ENCODE measurements at regions not wholly inside any gene's neighbourhood (a gene's known extent, or its start where the extent isn't known, plus 50 kb on each side); places are given as distances from the start of the nearest gene placed in this dataset.

- TF ChIP-seq POLR2A (IDR thresholded peaks at IDR 0.05) (no peak), CTCF (IDR thresholded peaks at IDR 0.05) (no peak)
- no peak for DNase-seq
- 70 to 76% (median 71%) methylated on average over 3 of the region's 3 CpGs for WGBS, 4 donors
These were observed 88.3 kb upstream of the GADD45A start for GRCh38 chr1:67596674-67597073.

GRCh38 chr1:67597336-67597735 is 87.7 kb upstream of the GADD45A start:
- no peak for DNase-seq
- Histone ChIP-seq H3K27me3 (no peaks in the 10 kb centered on the region), H3K27ac (no peak overlapping the region), H3K9me3 (replicated peaks in 1 of 3) (no peaks in the 10 kb centered on the region), H3K4me3 (no peak overlapping the region), H3K36me3 (replicated peaks in 1 of 2) (no peaks in the 10 kb centered on the region), H3K4me1 (replicated peaks in 1 of 2) (no peaks in the 10 kb centered on the region)
- intact Hi-C loops (cut with DNase I) = no loop called here
- WGBS, 4 donors = 77 to 91% (median 83%) methylated on average over 3 of the region's 3 CpGs
- TF ChIP-seq POLR2A (IDR thresholded peaks at IDR 0.05) (no peak), CTCF (IDR thresholded peaks at IDR 0.05) (no peak)

More at GRCh38 chr1:67596674-67597073, 88.3 kb upstream of the GADD45A start:
- no peak overlapping the region for H3K27ac ChIP-seq
- no peak overlapping the region for H3K4me3 ChIP-seq
- no peaks in the 10 kb centered on the region for H3K9me3 ChIP-seq (replicated peaks in 1 of 3)
- intact Hi-C loops (cut with DNase I) = no loop called here
- H3K27me3 ChIP-seq = no peaks in the 10 kb centered on the region
- H3K4me1 ChIP-seq (replicated peaks in 1 of 2) = no peaks in the 10 kb centered on the region
- H3K36me3 ChIP-seq (replicated peaks in 1 of 2) = no peaks in the 10 kb centered on the region

- Histone ChIP-seq H3K4me3 (no peak overlapping the region), H3K4me1 (replicated peaks in 1 of 2) (no peaks in the 10 kb centered on the region), H3K27ac (no peak overlapping the region), H3K9me3 (replicated peaks in 1 of 3) (no peaks in the 10 kb centered on the region), H3K27me3 (no peaks in the 10 kb centered on the region), H3K36me3 (replicated peaks in 1 of 2) (no peaks in the 10 kb centered on the region)
- intact Hi-C loops (cut with DNase I) = no loop called here
- TF ChIP-seq CTCF (IDR thresholded peaks at IDR 0.05) (no peak), POLR2A (IDR thresholded peaks at IDR 0.05) (no peak)
- DNase-seq = no peak
- WGBS, 4 donors = 79 to 100% (median 90%) methylated on average over 1 of the region's 1 CpG
These were observed 85.9 kb upstream of the GADD45A start for GRCh38 chr1:67599085-67599484.

GRCh38 chr1:67601539-67601938 is 83.5 kb upstream of the GADD45A start:
- Histone ChIP-seq H3K36me3 (replicated peaks in 1 of 2) (no peaks in the 10 kb centered on the region), H3K27me3 (no peaks in the 10 kb centered on the region), H3K9me3 (replicated peaks in 1 of 3) (no peaks in the 10 kb centered on the region), H3K27ac (no peak overlapping the region), H3K4me1 (replicated peaks in 1 of 2) (no peaks in the 10 kb centered on the region), H3K4me3 (no peak overlapping the region)
- intact Hi-C loops (cut with DNase I) = no loop called here
- TF ChIP-seq POLR2A (IDR thresholded peaks at IDR 0.05) = no peak
- no peak for TF ChIP-seq CTCF (IDR thresholded peaks at IDR 0.05)
- 76 to 96% (median 83%) methylated on average over 3 of the region's 3 CpGs for WGBS, 4 donors
- no peak for DNase-seq
